ENCODE measurements at regions not wholly inside any gene's neighbourhood (a gene's known extent, or its start where the extent isn't known, plus 50 kb on each side); places are given as distances from the start of the nearest gene placed in this dataset.

DNA sequence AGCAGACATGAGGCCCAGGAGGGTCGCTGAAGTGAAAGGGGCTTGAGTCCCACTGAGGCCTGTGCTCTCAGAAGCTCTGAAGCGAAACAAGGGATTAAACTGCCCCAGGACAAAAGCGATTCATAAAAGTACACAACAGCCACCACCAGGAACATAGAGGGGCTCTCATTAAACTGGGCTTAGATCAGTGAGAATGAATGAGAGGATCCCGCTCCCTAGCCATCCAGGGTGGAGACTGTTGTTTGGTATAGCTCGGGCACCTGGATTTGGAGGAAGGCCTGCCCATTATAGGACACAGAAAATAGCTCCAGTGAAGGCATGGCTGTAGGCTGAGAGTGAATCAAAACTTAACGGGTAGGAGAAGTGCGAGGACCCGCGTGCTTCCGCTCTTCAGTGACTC, 91.6 kb upstream of the TAB2 start:
- Histone ChIP-seq H3K27ac (ENCODE audit: low read depth) (no peak overlapping the region), H4K20me1 (replicated peaks; ENCODE audit: insufficient read depth) (no peaks in the 10 kb centered on the region), H3K4me2 (no peak overlapping the region), H3K4me1 (ENCODE audit: insufficient read depth) (peaks cover 20% of the 10 kb centered on the region), H3F3A (replicated peaks; ENCODE audit: low read depth) (no peaks in the 10 kb centered on the region), H2AFZ (peak overlapping the region; percentile 76; the same call in 1 of the 2 replicates), H3K79me2 (replicated peaks; ENCODE audit: insufficient read depth) (no peaks in the 10 kb centered on the region), H3K27me3 (ENCODE audit: insufficient read depth) (no peaks in the 10 kb centered on the region), H3K36me3 (ENCODE audit: insufficient read depth) (no peaks in the 10 kb centered on the region), H3K4me3 (no peak overlapping the region), H3K9me2 (ENCODE audit: insufficient read depth) (no peaks in the 10 kb centered on the region; the same call in 1 of the 2 replicates)
- Mint-ChIP-seq H3K27ac (no peak overlapping the region), H3K36me3 (ENCODE audit: low read depth) (no peaks in the 10 kb centered on the region), H3K4me1 (peaks cover 20% of the 10 kb centered on the region), H3K4me3 (no peak overlapping the region), H3K27me3 (ENCODE audit: insufficient read depth, low read depth, poor library complexity) (peaks cover 4% of the 10 kb centered on the region), H3K9me3 (no peaks in the 10 kb centered on the region)
- TF ChIP-seq ZNF114 (CRISPR knock-in tag; IDR thresholded peaks at IDR 0.05) (no peak), STAT1 (IDR thresholded peaks at IDR 0.05; ENCODE audit: unreplicated experiment) (no peak), POLR2AphosphoS5 (IDR thresholded peaks at IDR 0.05; ENCODE audit: low read depth) (no peak), JUNB (IDR thresholded peaks at IDR 0.05; ENCODE audit: unreplicated experiment) (no peak), ZNF331 (CRISPR knock-in tag; IDR thresholded peaks at IDR 0.05; ENCODE audit: low read depth) (no peak), REST (IDR thresholded peaks at IDR 0.05; ENCODE audit: unreplicated experiment) (no peak)
- TF ChIP-seq, protein P1, sequence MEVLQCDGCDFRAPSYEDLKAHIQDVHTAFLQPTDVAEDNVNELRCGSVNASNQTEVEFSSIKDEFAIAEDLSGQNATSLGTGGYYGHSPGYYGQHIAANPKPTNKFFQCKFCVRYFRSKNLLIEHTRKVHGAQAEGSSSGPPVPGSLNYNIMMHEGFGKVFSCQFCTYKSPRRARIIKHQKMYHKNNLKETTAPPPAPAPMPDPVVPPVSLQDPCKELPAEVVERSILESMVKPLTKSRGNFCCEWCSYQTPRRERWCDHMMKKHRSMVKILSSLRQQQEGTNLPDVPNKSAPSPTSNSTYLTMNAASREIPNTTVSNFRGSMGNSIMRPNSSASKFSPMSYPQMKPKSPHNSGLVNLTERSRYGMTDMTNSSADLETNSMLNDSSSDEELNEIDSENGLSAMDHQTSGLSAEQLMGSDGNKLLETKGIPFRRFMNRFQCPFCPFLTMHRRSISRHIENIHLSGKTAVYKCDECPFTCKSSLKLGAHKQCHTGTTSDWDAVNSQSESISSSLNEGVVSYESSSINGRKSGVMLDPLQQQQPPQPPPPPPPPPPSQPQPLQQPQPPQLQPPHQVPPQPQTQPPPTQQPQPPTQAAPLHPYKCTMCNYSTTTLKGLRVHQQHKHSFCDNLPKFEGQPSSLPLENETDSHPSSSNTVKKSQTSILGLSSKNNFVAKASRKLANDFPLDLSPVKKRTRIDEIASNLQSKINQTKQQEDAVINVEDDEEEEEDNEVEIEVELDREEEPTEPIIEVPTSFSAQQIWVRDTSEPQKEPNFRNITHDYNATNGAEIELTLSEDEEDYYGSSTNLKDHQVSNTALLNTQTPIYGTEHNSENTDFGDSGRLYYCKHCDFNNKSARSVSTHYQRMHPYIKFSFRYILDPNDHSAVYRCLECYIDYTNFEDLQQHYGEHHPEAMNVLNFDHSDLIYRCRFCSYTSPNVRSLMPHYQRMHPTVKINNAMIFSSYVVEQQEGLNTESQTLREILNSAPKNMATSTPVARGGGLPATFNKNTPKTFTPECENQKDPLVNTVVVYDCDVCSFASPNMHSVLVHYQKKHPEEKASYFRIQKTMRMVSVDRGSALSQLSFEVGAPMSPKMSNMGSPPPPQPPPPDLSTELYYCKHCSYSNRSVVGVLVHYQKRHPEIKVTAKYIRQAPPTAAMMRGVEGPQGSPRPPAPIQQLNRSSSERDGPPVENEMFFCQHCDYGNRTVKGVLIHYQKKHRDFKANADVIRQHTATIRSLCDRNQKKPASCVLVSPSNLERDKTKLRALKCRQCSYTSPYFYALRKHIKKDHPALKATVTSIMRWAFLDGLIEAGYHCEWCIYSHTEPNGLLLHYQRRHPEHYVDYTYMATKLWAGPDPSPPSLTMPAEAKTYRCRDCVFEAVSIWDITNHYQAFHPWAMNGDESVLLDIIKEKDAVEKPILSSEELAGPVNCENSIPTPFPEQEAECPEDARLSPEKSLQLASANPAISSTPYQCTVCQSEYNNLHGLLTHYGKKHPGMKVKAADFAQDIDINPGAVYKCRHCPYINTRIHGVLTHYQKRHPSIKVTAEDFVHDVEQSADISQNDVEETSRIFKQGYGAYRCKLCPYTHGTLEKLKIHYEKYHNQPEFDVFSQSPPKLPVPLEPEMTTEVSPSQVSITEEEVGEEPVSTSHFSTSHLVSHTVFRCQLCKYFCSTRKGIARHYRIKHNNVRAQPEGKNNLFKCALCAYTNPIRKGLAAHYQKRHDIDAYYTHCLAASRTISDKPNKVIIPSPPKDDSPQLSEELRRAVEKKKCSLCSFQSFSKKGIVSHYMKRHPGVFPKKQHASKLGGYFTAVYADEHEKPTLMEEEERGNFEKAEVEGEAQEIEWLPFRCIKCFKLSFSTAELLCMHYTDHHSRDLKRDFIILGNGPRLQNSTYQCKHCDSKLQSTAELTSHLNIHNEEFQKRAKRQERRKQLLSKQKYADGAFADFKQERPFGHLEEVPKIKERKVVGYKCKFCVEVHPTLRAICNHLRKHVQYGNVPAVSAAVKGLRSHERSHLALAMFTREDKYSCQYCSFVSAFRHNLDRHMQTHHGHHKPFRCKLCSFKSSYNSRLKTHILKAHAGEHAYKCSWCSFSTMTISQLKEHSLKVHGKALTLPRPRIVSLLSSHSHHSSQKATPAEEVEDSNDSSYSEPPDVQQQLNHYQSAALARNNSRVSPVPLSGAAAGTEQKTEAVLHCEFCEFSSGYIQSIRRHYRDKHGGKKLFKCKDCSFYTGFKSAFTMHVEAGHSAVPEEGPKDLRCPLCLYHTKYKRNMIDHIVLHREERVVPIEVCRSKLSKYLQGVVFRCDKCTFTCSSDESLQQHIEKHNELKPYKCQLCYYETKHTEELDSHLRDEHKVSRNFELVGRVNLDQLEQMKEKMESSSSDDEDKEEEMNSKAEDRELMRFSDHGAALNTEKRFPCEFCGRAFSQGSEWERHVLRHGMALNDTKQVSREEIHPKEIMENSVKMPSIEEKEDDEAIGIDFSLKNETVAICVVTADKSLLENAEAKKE (CRISPR knock-in tag; IDR thresholded peaks at IDR 0.05) = no peak
- TF ChIP-seq, protein P2, sequence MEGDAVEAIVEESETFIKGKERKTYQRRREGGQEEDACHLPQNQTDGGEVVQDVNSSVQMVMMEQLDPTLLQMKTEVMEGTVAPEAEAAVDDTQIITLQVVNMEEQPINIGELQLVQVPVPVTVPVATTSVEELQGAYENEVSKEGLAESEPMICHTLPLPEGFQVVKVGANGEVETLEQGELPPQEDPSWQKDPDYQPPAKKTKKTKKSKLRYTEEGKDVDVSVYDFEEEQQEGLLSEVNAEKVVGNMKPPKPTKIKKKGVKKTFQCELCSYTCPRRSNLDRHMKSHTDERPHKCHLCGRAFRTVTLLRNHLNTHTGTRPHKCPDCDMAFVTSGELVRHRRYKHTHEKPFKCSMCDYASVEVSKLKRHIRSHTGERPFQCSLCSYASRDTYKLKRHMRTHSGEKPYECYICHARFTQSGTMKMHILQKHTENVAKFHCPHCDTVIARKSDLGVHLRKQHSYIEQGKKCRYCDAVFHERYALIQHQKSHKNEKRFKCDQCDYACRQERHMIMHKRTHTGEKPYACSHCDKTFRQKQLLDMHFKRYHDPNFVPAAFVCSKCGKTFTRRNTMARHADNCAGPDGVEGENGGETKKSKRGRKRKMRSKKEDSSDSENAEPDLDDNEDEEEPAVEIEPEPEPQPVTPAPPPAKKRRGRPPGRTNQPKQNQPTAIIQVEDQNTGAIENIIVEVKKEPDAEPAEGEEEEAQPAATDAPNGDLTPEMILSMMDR (conservative IDR thresholded peaks at IDR 0.05; ENCODE audit: low read depth in 2 of 2) = no peak
- TF ChIP-seq, protein P3, sequence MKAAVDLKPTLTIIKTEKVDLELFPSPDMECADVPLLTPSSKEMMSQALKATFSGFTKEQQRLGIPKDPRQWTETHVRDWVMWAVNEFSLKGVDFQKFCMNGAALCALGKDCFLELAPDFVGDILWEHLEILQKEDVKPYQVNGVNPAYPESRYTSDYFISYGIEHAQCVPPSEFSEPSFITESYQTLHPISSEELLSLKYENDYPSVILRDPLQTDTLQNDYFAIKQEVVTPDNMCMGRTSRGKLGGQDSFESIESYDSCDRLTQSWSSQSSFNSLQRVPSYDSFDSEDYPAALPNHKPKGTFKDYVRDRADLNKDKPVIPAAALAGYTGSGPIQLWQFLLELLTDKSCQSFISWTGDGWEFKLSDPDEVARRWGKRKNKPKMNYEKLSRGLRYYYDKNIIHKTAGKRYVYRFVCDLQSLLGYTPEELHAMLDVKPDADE (IDR thresholded peaks at IDR 0.05) = no peak
- DNase-seq (ENCODE audit: low spot score) = no peak
- peak; percentile 37; the same call in 1 of the 3 replicates for ATAC-seq
